H9 (cell line): ENCODE measurements at regions not wholly inside any gene's neighbourhood (a gene's known extent, or its start where the extent isn't known, plus 50 kb on each side); places are given as distances from the start of the nearest gene placed in this dataset.

Source experiments
- DNase-seq: peaks from one replicate; pipeline ENCODE4 v3.0.0-alpha.2; 2017
- H2AFZ ChIP-seq: one replicate; pipeline ENCODE4 v1.6.1; 2013; ENCODE audit warnings: mild to moderate bottlenecking, low read length, control low read depth, moderate library complexity
- H2AK5ac ChIP-seq: 2 replicates; pipeline ENCODE4 v1.6.1; 2013; ENCODE audit warnings: low read length, control low read depth, mixed read lengths; ENCODE audit not compliant: insufficient read length
- H2BK120ac ChIP-seq: one replicate; pipeline ENCODE4 v1.6.1; 2013; ENCODE audit warnings: low read depth, mild to moderate bottlenecking, low read length, control low read depth, inconsistent platforms; ENCODE audit not compliant: poor library complexity, severe bottlenecking
- H2BK12ac ChIP-seq: 2 replicates; pipeline ENCODE4 v1.6.1; 2013; ENCODE audit warnings: low read length, control low read depth, mixed read lengths, low read depth; ENCODE audit not compliant: insufficient read length
- H2BK15ac ChIP-seq: 2 replicates; pipeline ENCODE4 v1.6.1; 2013; ENCODE audit warnings: low read depth, low read length, control low read depth
- H2BK20ac ChIP-seq: one replicate; pipeline ENCODE4 v1.6.1; 2013; ENCODE audit warnings: low read depth, mild to moderate bottlenecking, low read length, control low read depth, inconsistent platforms; ENCODE audit not compliant: poor library complexity, severe bottlenecking
- H2BK5ac ChIP-seq: 2 replicates; pipeline ENCODE4 v1.6.1; 2013; ENCODE audit warnings: low read length, control low read depth, mixed read lengths; ENCODE audit not compliant: insufficient read length
- H3K14ac ChIP-seq: 2 replicates; pipeline ENCODE4 v1.6.1; 2013; ENCODE audit warnings: low read length, control low read depth; ENCODE audit not compliant: insufficient read depth
- H3K18ac ChIP-seq: 2 replicates; pipeline ENCODE4 v1.6.1; 2013; ENCODE audit warnings: low read depth, mild to moderate bottlenecking, mixed read lengths, low read length, control low read depth; ENCODE audit not compliant: insufficient read length
- H3K23ac ChIP-seq: 2 replicates; pipeline ENCODE4 v1.6.1; 2013; ENCODE audit warnings: low read length, control low read depth, mixed read lengths, low read depth; ENCODE audit not compliant: insufficient read length
- H3K23me2 ChIP-seq: 2 replicates; pipeline ENCODE4 v1.6.1; 2013; ENCODE audit warnings: low read depth, mild to moderate bottlenecking, mixed read lengths, low read length, control low read depth; ENCODE audit not compliant: insufficient read length, poor library complexity, severe bottlenecking
- H3K27ac ChIP-seq: 2 replicates; pipeline ENCODE4 v1.5.1; 2013; ENCODE audit warnings: low read length, control low read depth, mixed read lengths, low read depth; ENCODE audit not compliant: insufficient read length
- H3K27me3 ChIP-seq: 2 replicates; pipeline ENCODE4 v1.6.1; 2013; ENCODE audit warnings: low read length, control low read depth, inconsistent platforms; ENCODE audit not compliant: insufficient read depth
- H3K4ac ChIP-seq: 2 replicates; pipeline ENCODE4 v1.6.1; 2013; ENCODE audit warnings: low read depth, mild to moderate bottlenecking, control low read depth, inconsistent platforms, low read length, moderate library complexity
- H3K4me1 ChIP-seq: 2 replicates; pipeline ENCODE4 v1.6.1; 2013; ENCODE audit warnings: low read length, control low read depth, inconsistent platforms; ENCODE audit not compliant: insufficient read depth
- H3K4me2 ChIP-seq: 2 replicates; pipeline ENCODE4 v1.6.1; 2013; ENCODE audit warnings: low read length, control low read depth, mixed read lengths; ENCODE audit not compliant: insufficient read length, insufficient read depth
- H3K56ac ChIP-seq: 2 replicates; pipeline ENCODE4 v1.6.1; 2013; ENCODE audit warnings: low read depth, mild to moderate bottlenecking, mixed read lengths, low read length, control low read depth; ENCODE audit not compliant: insufficient read length
- H3K79me1 ChIP-seq: 2 replicates; pipeline ENCODE4 v1.6.1; 2013; ENCODE audit warnings: low read depth, mild to moderate bottlenecking, moderate library complexity, low read length, control low read depth, inconsistent platforms; ENCODE audit not compliant: insufficient read depth, poor library complexity, severe bottlenecking
- H3K79me2 ChIP-seq: 2 replicates; pipeline ENCODE4 v1.6.1; 2013; ENCODE audit warnings: low read length, control low read depth, inconsistent platforms; ENCODE audit not compliant: insufficient read depth
- H3K9ac ChIP-seq: 2 replicates; pipeline ENCODE4 v1.6.1; 2013; ENCODE audit warnings: low read length, control low read depth, mixed read lengths; ENCODE audit not compliant: insufficient read length; ENCODE audit errors: extremely low read depth
- H3K9me3 ChIP-seq: one replicate; pipeline ENCODE4 v1.6.1; 2013; ENCODE audit warnings: low read depth, low read length, inconsistent platforms; ENCODE audit not compliant: control insufficient read depth
- H3T11ph ChIP-seq: one replicate; pipeline ENCODE4 v1.6.1; 2013; ENCODE audit warnings: mild to moderate bottlenecking, low read length, control low read depth, inconsistent platforms
- H4K20me1 ChIP-seq: one replicate; pipeline ENCODE4 v1.6.1; 2013; ENCODE audit not compliant: control insufficient read depth, insufficient read length, insufficient read depth
- H4K5ac ChIP-seq: 2 replicates; pipeline ENCODE4 v1.6.1; 2013; ENCODE audit warnings: low read depth, mild to moderate bottlenecking, mixed read lengths, low read length, control low read depth; ENCODE audit not compliant: insufficient read length
- H4K8ac ChIP-seq: replicated peaks from 2 replicates; pipeline ENCODE4 v1.6.1; 2013; ENCODE audit warnings: low read length, control low read depth, mixed read lengths, low read depth; ENCODE audit not compliant: insufficient read length
- H4K91ac ChIP-seq: 2 replicates; pipeline ENCODE4 v1.6.1; 2013; ENCODE audit warnings: low read depth, mild to moderate bottlenecking, moderate library complexity, mixed read lengths, low read length, control low read depth; ENCODE audit not compliant: insufficient read length
- H3K27ac Mint-ChIP-seq, 3 experiments: 2 replicates in 2 of 3; 3 replicates in 1 of 3; pipeline ENCODE4 v1.8.0; 2020 to 2021; ENCODE audit warnings: mixed read lengths in 3 of 3, mild to moderate bottlenecking in 1 of 3, moderate library complexity in 1 of 3
- H3K27me3 Mint-ChIP-seq: 2 replicates; pipeline ENCODE4 v1.8.0; 2021; ENCODE audit warnings: low read depth, mild to moderate bottlenecking, moderate library complexity, mixed read lengths
- H3K36me3 Mint-ChIP-seq, 3 experiments: 2 replicates in 2 of 3; 3 replicates in 1 of 3; pipeline ENCODE4 v1.8.0; 2020 to 2021; ENCODE audit warnings: low read depth in 3 of 3, mixed read lengths in 3 of 3; ENCODE audit not compliant: insufficient read depth in 1 of 3
- H3K4me1 Mint-ChIP-seq, 2 experiments: 2 replicates each; pipeline ENCODE4 v1.8.0; 2020; ENCODE audit warnings: mixed read lengths in 2 of 2
- H3K4me3 Mint-ChIP-seq, 2 experiments: 2 replicates in 1 of 2; 3 replicates in 1 of 2; pipeline ENCODE4 v1.8.0; 2020 to 2021; ENCODE audit warnings: mild to moderate bottlenecking in 2 of 2, mixed read lengths in 2 of 2, moderate library complexity in 1 of 2
- H3K9me3 Mint-ChIP-seq, 2 experiments: 2 replicates in 1 of 2; 3 replicates in 1 of 2; pipeline ENCODE4 v1.8.0; 2020; ENCODE audit warnings: mild to moderate bottlenecking in 2 of 2, mixed read lengths in 2 of 2, moderate library complexity in 1 of 2
- WGBS: extraction: QIAGEN DNeasy Blood & Tissue Kit; methylation state at CpG from one replicate; pipeline ENCODE4 v1.1.7; 2013; ENCODE audit warnings: missing lambda C conversion rate, low lambda C conversion rate, mixed read lengths; ENCODE audit not compliant: insufficient read length; ENCODE audit errors: extremely low coverage; 5-methylcytosine and 5-hydroxymethylcytosine counted together
- TF ChIP-seq, protein P1 (sequence below): fragments of 200-600 bp; sonication (generic); conservative IDR thresholded peaks from 3 replicates; pipeline ENCODE4 v1.8.0; 2021; ENCODE audit warnings: antibody characterized with exemption, mild to moderate bottlenecking

DNA sequence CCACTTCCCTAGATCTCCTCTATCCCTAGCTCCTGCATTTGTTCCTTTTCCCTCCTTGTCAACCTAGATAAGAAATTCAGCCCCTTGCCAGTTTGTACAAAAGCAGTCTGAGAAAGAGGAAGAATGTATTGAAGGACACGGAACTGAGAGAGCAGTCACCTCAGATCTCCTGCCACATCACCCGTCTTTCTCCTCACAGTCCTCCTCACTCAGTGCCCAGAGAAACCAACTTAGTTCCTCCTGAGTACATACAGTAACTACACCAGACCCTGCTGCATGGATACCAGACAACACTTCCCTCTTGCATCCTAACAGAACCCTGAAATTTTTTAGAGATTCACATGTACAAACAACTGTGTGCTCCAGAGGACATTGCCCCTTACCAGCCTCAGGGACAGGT lies 563.6 kb upstream of the ADAMTS9 start:
- Histone ChIP-seq H3K9me3 (no peaks in the 10 kb centered on the region), H3K56ac (no peak overlapping the region)
- H3K27ac Mint-ChIP-seq = no peak overlapping the region

More for the DNA sequence above, 563.6 kb upstream of the ADAMTS9 start:
- WGBS = no CpG with 5 or more reads among the region's 2 CpGs
- Histone ChIP-seq H3K79me1 (no peaks in the 10 kb centered on the region), H2BK15ac (no peak overlapping the region), H2BK20ac (no peak overlapping the region), H2AFZ (no peak overlapping the region), H3K9ac (no peak overlapping the region), H3K23ac (no peak overlapping the region), H4K91ac (no peak overlapping the region), H2BK12ac (no peak overlapping the region), H4K20me1 (no peaks in the 10 kb centered on the region), H3K4me2 (no peak overlapping the region), H3K79me2 (no peaks in the 10 kb centered on the region), H2BK5ac (no peak overlapping the region), H3K23me2 (no peaks in the 10 kb centered on the region), H2AK5ac (no peak overlapping the region), H3K18ac (no peak overlapping the region), H3K14ac (no peak overlapping the region), H3K27ac (no peak overlapping the region), H3K4ac (no peak overlapping the region), H3K4me1 (no peaks in the 10 kb centered on the region), H4K5ac (no peak overlapping the region), H2BK120ac (no peak overlapping the region), H4K8ac (no peak overlapping the region), H3T11ph (no peak overlapping the region), H3K27me3 (no peaks in the 10 kb centered on the region)
- TF ChIP-seq, protein P1, sequence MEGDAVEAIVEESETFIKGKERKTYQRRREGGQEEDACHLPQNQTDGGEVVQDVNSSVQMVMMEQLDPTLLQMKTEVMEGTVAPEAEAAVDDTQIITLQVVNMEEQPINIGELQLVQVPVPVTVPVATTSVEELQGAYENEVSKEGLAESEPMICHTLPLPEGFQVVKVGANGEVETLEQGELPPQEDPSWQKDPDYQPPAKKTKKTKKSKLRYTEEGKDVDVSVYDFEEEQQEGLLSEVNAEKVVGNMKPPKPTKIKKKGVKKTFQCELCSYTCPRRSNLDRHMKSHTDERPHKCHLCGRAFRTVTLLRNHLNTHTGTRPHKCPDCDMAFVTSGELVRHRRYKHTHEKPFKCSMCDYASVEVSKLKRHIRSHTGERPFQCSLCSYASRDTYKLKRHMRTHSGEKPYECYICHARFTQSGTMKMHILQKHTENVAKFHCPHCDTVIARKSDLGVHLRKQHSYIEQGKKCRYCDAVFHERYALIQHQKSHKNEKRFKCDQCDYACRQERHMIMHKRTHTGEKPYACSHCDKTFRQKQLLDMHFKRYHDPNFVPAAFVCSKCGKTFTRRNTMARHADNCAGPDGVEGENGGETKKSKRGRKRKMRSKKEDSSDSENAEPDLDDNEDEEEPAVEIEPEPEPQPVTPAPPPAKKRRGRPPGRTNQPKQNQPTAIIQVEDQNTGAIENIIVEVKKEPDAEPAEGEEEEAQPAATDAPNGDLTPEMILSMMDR = no peak
- Mint-ChIP-seq H3K27me3 (no peaks in the 10 kb centered on the region), H3K9me3 (peaks cover 0 to 8% of the 10 kb centered on the region in 2 experiments; a peak in 2 of 5 replicates), H3K4me1 (no peaks in the 10 kb centered on the region), H3K4me3 (no peak overlapping the region), H3K36me3 (peaks cover 0 to 4% (median 0%) of the 10 kb centered on the region in 3 experiments; a peak in 1 of 7 replicates)
- no peak for DNase-seq
